SHP77 treated with DMSO at 0.1 percent for 48 hours (cell line): ENCODE measurements at regions not wholly inside any gene's neighbourhood (a gene's known extent, or its start where the extent isn't known, plus 50 kb on each side); places are given as distances from the start of the nearest gene placed in this dataset.
"Not testable (repeated sequence)": the region's sequence is repeated elsewhere in the genome, so short reads cannot be mapped to it uniquely, and the experiment has no call there.

Experiments
- DNase-seq: peaks from one replicate; lab custom pipeline; 2025; lab: John Stamatoyannopoulos, UW

GRCh38 chr6:106723419-106723818 lies 94.0 kb downstream of the QRSL1 start:
- not testable (repeated sequence) for DNase-seq

- not testable (repeated sequence) for DNase-seq
Measured at GRCh38 chr6:106721189-106721588, 91.8 kb downstream of the QRSL1 start.
